HG02610 (cell line): ENCODE measurements at regions not wholly inside any gene's neighbourhood (a gene's known extent, or its start where the extent isn't known, plus 50 kb on each side); places are given as distances from the start of the nearest gene placed in this dataset.

Source experiments
- ATAC-seq: cut with Tn5 transposase; IDR thresholded peaks from one replicate; pipeline ENCODE4 v1.9.1; 2021; ENCODE audit warnings: mild to moderate bottlenecking, moderate library complexity; ENCODE audit not compliant: unreplicated experiment

DNA sequence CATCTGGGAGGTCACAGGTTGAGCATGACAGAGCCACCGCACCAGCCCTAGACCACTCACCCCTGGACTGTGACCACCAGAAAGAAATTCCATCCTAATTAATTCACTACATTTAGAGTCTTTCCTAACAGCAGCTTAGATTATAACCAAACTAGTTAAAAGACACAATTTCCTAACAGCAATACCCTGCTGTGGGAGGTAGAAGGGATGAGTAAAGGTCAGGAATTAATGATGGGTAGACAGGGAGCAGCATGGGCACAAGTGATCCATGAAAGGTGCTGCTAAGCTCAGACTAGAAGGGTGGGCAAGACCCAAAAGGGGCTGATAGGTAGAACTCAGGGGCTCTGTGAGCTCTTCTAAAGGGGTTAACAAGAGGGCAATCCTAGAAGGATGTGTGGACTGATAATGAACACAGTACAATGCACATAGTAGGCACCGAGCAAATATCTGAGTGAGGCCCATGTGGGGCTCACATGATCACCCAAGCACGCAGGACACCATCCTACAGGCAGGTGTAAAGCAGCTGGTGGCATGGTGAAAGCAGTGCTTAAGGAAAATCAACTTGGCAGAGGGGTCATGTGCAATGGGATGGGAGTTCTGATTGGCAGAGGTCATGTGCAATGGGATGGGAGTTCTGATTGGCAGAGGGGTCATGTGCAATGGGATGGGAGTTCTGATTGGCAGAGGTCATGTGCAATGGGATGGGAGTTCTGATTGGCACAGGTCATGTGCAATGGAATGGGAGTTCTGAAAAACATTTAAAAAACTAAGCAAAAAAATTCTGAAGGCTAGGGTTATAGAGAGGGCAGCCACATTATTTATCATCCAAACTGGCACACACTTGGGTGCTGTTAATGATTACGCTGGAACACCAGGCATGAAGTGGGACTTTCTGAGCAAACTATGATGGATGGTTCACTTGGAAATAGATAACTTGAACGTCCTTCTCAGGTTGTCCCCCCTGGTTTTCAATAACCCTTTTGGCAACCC is 188.2 kb upstream of the FOXQ1 start:
- no peak for ATAC-seq

DNA sequence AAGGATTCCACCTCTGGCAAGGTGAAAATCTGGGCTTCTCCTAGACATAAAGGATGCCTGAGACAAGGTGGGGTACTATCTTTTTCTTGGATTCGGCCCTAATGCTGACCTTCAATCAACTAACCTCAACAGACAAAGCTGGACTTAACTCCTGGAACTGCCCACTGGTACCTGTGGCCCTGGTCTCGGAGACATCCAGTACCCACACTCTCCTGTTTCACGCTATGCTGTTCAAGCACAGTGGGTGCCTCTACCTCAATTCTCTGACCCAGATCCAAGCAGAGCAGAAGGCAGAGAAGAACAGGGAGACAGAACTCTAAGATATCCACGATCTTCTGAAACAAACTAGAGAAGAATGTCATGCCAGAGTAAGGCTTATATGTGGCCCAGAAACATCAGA is 189.8 kb upstream of the FOXQ1 start:
- no peak for ATAC-seq

DNA sequence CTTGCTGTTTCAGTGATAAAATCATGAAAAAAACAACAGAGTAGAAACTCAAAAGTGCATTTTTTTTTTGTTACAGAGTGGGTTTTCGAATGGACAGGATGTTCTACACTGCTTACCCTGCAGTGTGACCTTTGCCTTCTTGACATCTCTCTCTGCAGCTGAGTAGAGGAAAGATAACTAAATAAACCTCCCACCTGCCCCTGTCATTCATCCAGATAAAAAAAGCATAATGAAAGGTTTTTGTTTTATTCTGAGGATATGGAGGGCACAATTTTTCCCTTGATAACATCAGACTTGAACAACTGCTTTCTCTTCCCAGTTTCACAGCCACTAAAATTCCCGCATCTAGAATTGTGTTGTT is 193.6 kb upstream of the FOXQ1 start:
- ATAC-seq, result no peak

DNA sequence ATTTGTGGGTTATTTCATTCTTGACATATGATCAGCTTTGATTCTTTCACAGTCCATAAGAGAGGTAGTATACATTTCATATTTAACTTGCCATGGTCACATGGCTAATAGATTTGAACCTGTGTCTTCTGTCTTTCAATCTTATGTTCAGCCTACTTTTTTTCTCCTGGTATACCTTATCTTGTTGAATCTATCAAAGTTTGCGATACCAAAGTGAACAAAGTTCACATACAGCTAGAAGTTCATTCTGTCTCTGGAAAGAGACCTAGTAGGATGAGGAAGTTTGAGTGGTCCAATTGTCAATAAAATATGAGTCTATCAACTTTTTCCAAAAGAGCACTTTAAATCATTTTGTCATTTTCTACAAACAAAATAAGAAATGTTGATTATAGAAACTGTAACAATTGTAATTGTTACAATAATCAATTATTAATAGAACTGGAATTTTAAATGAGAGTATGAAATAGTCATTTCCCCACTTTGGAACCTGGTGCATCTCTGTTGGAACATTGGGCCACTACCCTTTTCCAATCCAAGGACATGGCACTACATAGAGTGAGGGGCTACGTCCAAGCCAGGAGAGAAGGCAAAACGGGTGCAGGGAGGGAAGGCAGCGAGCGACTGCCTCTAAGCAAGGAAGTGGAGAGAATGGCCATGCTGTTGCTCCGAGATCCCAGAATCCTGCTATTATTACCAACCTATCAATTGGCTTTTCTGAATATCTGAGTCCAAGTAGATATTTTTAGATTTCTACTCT is 194.2 kb upstream of the FOXQ1 start:
- no peak for ATAC-seq

DNA sequence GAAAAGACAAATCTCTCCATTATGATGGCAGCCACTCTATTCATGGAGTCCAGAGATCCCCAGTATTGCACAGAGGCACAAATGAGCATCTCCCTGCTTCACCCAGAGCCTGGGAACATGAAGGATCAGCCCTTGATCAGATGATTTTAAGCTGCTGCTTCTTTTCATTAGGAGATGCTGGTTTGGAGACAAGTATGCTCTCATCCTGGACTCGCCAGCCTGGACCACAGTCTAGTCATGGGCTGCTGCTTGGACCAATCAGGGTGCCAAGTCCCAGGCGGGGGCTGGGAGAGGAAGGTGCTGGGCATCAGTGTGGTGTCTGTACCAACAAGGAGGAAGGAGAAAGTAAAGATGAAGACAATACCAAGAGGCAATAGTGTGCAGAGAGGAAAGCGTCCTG is 195.7 kb upstream of the FOXQ1 start:
- ATAC-seq, result no peak

DNA sequence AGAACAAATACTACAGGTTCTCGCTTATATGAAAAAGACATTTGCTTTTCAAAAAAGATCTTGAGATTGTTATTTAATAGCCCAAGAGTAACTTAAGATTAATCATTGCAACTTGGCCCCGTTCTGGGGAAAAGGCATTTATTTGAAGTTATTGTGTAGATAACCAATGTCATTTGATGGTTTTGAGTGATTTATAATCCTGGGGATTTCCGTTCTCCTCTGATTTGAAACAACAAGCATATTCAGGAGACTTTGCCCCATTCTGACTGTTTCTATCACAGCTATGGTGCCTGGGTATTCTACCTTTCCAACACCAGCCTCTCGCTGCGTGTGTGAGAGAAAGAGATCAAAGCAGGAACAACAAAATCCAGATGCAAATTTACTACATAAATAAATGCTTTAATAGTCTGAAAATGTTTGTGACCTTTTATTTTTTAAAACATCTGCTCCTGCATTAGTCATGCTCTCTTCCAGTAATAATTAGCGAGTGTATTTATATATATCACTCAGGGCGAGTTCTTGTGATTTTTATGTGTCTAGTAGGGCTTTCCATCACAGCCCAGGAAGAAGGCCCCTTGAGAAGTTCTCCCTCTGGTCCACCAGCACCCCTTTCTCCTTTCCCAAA is 197.9 kb upstream of the FOXQ1 start:
- ATAC-seq, result no peak

DNA sequence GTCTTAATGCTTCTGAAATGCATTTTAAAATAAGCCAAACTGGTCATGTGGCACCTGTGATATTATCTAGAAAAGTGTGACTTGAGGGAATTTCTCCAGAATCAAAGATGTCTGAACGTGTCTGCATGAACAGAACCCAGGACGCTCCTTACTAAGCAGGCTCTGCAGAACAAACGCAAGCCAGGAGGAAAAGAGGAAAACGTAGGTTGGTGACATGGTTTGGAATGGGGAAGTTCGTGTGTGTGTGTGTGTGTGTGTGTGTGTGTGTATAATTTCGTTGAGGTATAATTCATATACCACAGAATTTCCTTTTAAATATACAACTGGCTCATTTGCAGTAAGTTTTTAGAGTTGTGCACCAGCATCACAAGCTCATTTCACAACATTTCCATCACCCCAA is 200.5 kb upstream of the FOXQ1 start:
- no peak for ATAC-seq

DNA sequence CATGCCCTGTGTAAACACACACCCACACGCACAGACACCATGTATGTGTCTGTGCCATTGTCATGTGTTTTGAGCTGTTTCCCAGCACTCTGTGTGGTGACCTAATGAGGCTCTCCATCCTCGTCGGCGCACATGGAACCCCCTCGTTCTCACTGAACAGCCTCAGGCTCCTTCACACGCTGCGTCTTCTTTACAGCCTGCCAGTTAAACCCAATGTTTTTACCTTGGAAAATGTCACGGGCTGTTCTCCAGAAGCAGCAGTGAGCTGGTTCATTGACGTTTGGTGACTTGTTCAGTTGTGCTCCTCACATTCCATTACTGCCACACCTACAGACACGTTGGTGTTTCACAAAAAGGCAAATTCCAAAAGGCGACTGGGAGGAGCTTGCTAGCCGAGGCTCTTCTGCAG is 201.0 kb upstream of the FOXQ1 start:
- ATAC-seq, result no peak

DNA sequence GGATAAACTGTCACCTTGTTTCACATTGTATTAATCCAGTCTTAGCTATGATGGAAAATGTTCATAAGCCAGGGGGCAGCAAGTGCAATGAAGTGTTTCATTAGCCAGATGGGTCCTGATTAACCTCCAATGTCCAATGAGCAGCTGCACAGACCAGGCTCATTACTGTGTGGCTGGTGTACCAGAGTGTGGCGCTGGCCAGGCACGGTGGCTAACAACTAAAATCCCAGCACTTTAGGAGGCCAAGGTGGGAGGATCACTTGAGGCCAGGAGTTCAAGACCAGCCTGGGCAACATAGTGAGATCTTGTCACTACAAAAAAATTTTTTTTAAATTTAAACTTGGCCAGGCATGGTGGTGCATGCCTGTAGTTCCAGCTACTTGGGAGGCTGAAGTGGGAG is 201.7 kb upstream of the FOXQ1 start:
- ATAC-seq, result no peak

DNA sequence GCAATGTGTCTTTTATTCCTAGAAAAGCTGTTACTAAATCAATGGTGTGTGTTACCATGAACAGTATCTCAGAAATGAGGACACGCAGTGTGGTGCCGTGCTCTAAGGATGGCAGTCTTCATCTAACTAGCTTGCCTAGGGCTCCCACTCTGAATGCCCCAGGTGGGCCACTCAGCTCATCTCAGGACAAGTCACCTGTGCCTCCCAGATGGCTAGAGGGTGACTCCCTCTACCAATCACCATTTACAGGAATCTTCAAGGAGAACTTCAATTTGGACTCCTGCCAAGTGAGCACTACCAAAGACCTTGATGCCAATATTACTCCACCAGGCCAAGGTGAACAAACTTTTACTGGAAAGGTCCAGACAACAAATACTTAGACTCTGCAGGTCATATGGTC is 202.8 kb upstream of the FOXQ1 start:
- no peak for ATAC-seq

DNA sequence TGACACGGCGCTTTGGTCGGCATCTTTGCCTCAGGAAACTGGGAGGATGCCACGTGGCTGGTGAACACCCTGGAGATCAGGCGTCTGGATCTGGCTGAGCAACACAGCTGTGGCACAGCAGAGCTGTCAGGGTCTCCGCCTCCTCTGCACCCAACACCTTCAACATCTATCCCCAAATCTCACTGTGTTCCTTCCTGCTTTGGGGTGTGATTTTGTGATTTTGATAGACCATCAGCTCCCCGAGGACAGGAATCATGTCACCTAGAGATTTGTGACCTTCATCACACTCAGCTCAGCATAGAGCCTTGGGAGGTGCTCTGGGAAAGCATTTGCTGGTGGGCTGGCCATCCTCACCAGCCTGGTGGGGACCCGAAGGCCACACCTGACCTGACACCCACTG is 203.7 kb upstream of the FOXQ1 start:
- ATAC-seq, result no peak

DNA sequence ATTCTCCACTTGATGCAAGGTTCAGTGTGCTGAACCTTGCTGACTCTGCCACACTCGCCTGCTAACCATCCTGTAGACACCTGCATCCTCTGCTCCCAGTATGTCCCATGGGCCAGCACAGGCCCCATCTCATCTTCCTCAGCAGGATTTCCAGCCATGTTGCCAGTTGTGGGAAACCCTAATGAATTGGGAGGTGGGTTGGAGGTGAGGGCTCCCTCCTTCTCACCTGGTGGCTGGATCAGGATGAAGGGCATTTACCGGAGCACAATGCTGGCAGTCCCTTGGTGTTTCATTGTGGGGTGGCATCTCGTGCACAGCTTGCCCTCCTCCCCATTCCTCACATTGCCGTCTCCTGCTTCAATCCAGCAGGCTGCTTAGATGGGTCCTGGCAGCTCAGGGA is 204.3 kb upstream of the FOXQ1 start:
- ATAC-seq, result no peak

DNA sequence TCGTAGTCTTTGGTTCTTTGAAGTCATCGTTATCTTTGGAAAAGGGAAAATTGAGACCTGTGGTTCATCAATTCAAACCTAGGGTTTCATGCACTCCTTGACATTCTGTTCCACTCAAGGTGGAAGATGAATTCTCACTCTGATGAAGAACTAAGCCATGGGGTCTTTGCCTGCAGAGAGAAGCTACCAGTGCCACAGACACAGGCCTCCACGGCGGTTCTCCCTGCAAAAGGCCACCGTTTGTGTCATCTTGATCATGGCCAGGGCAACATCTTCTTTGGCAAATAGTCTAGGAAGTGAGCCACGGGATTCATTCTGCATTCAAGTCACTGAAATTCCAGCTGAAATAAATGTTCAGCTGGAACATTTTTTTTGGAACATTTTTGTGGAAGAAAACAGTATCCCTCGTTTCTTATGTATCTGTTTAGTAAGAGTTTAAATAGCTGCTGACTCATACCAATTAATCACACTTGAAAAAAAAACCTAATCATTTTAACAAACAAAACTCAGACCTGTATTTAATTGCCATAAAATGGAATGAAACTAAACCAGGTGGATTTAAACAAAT is 206.0 kb upstream of the FOXQ1 start:
- no peak for ATAC-seq

DNA sequence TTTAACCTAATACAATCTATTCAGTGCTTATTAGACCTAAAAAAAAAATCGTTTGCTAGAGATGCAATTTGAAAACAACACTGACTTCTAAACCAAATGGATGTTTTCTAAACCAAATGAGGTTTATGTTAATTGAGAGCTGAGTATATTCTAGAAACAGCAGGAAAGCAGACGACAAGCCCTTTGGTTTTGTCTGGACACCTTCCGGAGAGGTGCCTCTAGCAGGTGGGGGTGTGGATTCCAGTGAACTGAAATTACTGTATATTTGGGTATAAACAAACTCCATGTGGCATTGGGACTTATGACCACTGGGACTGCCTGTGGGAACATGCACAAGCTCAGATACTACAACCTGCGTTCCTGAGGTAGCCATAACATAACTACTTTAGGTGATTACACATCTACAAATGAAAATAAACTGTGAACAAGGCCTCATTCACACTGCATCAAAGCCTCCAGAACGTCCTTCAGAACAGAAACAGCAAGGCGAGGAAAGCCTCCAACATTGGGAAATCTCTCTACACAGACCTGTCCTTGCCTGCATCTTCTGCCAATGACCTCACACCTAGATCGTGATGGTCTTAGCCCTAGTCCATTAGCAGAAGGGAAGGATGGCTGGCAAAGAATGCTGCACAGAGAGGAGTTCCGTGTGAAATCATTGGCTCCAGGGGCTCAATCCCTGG is 206.8 kb upstream of the FOXQ1 start:
- ATAC-seq, result no peak

DNA sequence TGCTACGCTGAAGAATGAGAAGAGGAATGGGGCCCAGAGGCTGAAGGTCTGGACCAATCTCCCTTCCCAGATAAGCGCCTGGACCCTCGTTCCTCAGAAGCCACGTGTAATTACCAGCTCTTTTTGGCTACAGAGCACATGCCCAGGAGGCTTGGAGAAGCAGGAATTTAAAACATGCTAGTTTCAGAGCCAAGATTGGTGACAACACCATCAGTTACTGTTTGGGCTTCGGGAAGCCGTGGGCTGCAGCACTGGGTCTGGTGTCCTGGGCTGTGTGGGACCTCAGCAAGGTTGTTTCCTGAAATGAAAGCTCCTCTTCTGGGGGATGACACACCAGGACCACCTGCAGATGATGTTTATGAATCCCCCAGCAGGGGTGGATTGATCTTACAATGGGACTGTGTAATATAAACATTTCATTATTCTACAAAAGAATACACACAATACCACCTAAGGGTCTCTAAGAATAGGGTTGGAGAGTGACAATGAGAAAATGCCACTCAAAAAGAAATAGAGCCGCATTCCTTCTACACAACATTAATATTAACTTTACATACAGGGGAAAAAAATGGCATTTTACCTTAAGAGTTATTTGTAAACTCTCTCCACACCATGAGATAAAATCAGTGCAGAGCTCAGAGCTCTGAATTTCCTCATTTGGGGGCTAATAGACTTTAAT is 207.8 kb upstream of the FOXQ1 start:
- no peak for ATAC-seq

DNA sequence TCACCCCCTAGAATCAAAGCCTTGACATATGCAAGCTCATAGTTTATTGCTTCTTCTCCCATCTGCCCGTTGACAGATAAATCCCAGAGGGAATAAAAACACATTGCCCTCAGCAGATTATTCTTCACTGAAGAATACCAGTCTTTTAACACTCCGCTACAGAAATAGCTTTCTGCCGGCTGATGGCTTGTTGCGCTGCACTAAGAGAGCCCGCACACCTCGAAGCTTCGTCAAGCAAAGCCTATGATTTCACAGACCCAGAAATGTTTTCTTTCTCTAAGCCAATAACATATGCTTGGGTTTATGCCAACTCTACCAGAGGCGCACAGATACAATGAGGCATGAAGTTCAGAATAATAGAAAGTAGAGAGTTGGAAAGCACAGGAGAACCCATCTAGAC is 208.9 kb upstream of the FOXQ1 start:
- no peak for ATAC-seq

DNA sequence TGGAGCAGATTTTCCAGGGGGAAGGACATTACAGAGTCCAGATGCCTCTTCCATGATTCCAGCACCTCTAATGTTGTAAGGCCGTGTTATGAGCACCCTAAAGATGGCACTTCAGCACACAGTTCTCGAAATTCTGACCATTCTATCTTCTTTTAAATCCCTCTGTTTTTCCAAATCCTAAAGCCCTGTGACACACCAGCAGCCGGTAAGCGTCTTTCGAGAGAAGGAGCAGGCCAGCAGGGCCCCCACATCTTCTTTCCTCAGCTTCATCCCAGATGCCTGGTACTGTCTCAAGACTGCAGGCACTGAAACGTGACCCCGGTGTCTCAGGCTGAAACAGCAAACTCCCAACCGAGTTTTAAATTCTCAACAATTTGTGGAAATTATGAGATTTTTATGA is 211.6 kb upstream of the FOXQ1 start:
- no peak for ATAC-seq

DNA sequence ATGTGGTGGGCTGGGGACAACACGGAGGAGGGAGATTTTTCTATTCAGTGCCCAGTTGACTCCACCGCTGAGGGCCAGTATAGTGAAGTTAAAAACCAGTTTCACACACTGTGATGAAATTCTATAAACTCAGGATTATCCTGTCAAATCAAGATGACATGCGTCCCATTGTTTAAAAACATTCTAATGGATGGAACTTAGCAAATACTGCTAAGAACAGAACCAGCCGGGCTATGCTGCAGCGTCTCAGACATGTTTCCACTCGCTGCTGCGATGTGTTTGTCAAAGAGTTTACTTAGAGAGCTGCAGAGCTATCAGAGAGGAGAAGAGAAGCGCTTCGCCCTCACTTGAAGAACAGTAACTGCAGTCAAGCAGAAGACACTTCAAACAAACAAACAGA is 212.6 kb upstream of the FOXQ1 start:
- no peak for ATAC-seq

DNA sequence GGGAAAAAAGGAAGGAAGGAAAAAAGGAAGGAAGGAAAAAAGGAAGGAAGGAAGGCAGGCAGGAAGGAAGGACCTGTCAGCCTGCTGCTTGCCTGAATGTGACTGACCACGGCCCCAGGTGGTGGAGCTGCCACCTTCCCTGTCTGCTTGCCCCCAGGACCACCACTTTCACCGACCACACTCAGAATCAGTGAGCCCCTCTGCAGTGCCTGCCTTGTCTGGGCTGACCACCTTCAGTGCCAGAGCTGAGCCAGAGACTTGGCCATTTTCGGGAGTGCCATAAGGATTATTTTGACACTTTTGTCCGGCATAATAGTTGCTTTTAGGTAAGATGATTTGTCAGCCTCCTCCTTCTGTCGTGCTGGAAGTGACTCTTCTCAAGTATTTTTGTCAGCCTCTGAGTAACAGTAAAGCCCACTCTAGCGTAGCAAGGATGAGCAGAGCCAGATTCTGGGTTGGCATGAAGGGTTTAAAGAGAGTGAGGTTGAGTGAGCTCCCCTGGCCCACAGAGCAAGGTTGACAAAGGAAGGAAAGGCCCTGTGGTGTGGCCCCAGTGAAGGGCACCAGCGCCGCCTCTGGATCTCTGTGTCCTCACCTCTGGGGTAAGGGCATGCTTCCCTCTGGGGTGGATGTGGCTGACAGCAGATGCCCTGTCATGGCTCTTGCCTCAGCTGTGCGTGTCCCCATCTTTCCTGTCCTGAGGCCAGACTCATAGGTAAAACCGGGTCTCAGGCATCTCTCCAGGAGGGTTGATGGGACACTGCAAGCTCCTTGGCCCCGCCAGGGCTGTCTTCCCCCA is 214.7 kb upstream of the FOXQ1 start:
- ATAC-seq, result no peak

DNA sequence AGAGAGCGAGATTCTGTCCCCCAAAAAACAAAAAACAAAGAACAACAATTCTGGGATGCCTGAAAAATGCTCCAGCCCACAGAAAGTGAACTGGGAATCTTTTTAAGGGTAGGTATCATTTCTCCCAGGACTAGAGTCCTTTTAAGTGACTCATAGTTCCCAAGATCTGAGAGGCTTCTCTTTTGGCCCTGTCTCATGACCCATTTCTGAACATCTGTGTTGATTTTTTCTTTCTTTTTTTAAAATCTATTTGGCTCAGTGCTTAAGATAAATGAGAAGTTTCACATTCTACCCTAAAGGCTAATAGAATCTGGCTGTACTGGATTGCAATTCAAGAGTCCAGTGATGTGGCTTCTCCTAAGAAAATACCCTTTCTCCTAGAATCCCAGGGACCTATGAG is 217.6 kb upstream of the FOXQ1 start:
- ATAC-seq, result no peak
